Gastrocnemius medialis (tissue), 4 donors: ENCODE measurements at regions not wholly inside any gene's neighbourhood (a gene's known extent, or its start where the extent isn't known, plus 50 kb on each side); places are given as distances from the start of the nearest gene placed in this dataset.

ENCODE experiments used
- POLR2A ChIP-seq, 2 donors: fragments of 450-650 bp; IDR thresholded peaks; one replicate each; pipeline ENCODE4 v1.6.1; 2017; ENCODE audit warnings: antibody characterized with exemption in 2 of 2, mild to moderate bottlenecking in 2 of 2, moderate library complexity in 2 of 2
- TF ChIP-seq, protein P1 (sequence below), 5 experiments: fragments of 450-650 bp in 3 of 5; fragments of 200-600 bp in 2 of 5; sonication (generic) in 2 of 5; IDR thresholded peaks in 4 of 5; conservative IDR thresholded peaks in 1 of 5; 1 replicate in 4 of 5; 2 replicates in 1 of 5; pipeline ENCODE4 v1.5.1; 2016 to 2019; ENCODE audit warnings: antibody characterized with exemption in 5 of 5, mild to moderate bottlenecking in 3 of 5, moderate library complexity in 3 of 5

DNA sequence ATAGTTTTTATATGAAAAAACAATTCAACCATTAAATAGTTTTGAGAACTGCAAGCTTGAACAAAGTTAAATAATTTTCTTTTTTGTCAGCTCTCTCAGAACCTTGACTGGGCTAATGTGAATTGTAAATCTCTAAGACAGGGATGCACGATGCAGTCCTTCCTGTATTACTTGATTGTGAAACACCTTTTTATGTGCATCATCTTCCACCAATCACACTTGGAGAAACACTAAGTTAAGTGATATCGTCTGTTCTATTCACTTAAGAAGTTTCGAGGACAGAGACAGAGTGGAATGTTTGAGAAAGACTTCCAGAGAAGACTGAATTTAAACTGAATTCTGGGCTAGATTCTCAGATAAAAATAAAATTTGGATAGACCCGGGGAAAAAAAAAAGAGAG lies 238.2 kb downstream of the MREG start:
- no peak for TF ChIP-seq POLR2A (IDR thresholded peaks at IDR 0.05)
- TF ChIP-seq, protein P1, sequence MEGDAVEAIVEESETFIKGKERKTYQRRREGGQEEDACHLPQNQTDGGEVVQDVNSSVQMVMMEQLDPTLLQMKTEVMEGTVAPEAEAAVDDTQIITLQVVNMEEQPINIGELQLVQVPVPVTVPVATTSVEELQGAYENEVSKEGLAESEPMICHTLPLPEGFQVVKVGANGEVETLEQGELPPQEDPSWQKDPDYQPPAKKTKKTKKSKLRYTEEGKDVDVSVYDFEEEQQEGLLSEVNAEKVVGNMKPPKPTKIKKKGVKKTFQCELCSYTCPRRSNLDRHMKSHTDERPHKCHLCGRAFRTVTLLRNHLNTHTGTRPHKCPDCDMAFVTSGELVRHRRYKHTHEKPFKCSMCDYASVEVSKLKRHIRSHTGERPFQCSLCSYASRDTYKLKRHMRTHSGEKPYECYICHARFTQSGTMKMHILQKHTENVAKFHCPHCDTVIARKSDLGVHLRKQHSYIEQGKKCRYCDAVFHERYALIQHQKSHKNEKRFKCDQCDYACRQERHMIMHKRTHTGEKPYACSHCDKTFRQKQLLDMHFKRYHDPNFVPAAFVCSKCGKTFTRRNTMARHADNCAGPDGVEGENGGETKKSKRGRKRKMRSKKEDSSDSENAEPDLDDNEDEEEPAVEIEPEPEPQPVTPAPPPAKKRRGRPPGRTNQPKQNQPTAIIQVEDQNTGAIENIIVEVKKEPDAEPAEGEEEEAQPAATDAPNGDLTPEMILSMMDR (IDR thresholded peaks at IDR 0.05 in 4 of 5, conservative IDR thresholded peaks at IDR 0.05 in 1 of 5), result no peak
